Upper lobe of left lung (tissue), 6 donors: ENCODE measurements at regions not wholly inside any gene's neighbourhood (a gene's known extent, or its start where the extent isn't known, plus 50 kb on each side); places are given as distances from the start of the nearest gene placed in this dataset.

ENCODE experiments used
- ATAC-seq, 2 donors: fragments of 200-7000 bp; cut with Tn5 transposase; one replicate each; pipeline ENCODE4 v1.9.1; 2022; ENCODE audit warnings: mild to moderate bottlenecking in 2 of 2, moderate library complexity in 2 of 2; ENCODE audit not compliant: low FRiP score in 2 of 2
- DNase-seq, 2 donors: peaks; one replicate each; pipeline ENCODE4 v3.0.0-alpha.2; 2019 to 2020
- H3K27ac ChIP-seq, 4 donors: fragments of 200-600 bp; sonication (generic); one replicate each; pipeline ENCODE4 v1.5.1; 2016 to 2019
- H3K27me3 ChIP-seq, 4 donors: fragments of 200-600 bp; sonication (generic); one replicate each; pipeline ENCODE4 v1.5.1; 2017 to 2019
- H3K36me3 ChIP-seq, 4 donors: fragments of 200-600 bp; sonication (generic); one replicate each; pipeline ENCODE4 v1.5.1; 2016 to 2019
- H3K4me1 ChIP-seq, 4 donors: fragments of 200-600 bp; sonication (generic); one replicate each; pipeline ENCODE4 v1.5.1; 2018 to 2019
- H3K4me3 ChIP-seq, 4 donors: fragments of 200-600 bp; sonication (generic); one replicate each; pipeline ENCODE4 v1.5.1; 2017 to 2019; ENCODE audit warnings: mild to moderate bottlenecking in 2 of 4, moderate library complexity in 1 of 4
- H3K9me3 ChIP-seq, 4 donors: fragments of 200-600 bp; sonication (generic); one replicate each; pipeline ENCODE4 v1.5.1; 2018 to 2019
- EP300 ChIP-seq, 4 donors: sonication (generic); formaldehyde crosslinking; IDR thresholded peaks; one replicate each; pipeline ENCODE4 v1.5.1; 2017; ENCODE audit warnings: antibody characterized with exemption in 4 of 4, control low read depth in 2 of 4
- POLR2A ChIP-seq, 4 donors: fragments of 450-650 bp; IDR thresholded peaks; one replicate each; pipeline ENCODE4 v1.5.1; 2016 to 2017; ENCODE audit warnings: antibody characterized with exemption in 4 of 4, mild to moderate bottlenecking in 2 of 4
- POLR2AphosphoS5 ChIP-seq, 2 donors: sonication (generic); formaldehyde crosslinking; IDR thresholded peaks; one replicate each; pipeline ENCODE4 v1.5.1; 2017; ENCODE audit warnings: antibody characterized with exemption in 2 of 2
- WGBS, 2 donors: methylation state at CpG; one replicate each; pipeline ENCODE4 v1.1.5; 2017 to 2018; 5-methylcytosine and 5-hydroxymethylcytosine counted together
- TF ChIP-seq, protein P1 (sequence below), 6 experiments: fragments of 450-650 bp in 4 of 6; fragments of 200-600 bp in 2 of 6; sonication (generic) in 2 of 6; IDR thresholded peaks; one replicate each; pipeline ENCODE4 v1.5.1; 2016 to 2019; ENCODE audit warnings: antibody characterized with exemption in 6 of 6
- donor health status: DM: no; HTN: no; CAD: no; lungs with moderate emphysema.
- donor health status: DM: no; HTN: yes; CAD: no; lungs with severe emphysema.

DNA sequence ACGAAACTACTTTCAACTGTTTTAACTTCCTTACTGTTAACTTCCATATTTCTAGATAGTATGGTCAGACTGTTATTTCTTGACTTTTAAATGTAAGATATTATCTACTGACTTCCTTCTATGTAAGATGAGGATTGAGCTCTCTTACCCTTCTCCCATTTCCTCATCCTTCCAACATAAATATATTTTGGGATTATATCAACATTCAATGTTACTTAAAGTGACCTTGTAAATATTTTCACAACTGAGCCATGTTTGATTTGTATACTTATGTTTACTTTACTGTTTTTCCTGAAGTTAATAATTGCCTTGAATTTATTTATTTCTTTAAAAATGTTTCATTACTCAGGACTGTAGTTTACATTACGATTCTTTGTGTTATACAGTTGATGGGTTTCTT is 148.7 kb downstream of the ZIC5 start:
- ATAC-seq (no peak), DNase-seq (no peak)
- Histone ChIP-seq H3K4me3 (no peak overlapping the region), H3K27me3 (no peaks in the 10 kb centered on the region), H3K4me1 (no peaks in the 10 kb centered on the region), H3K27ac (no peak overlapping the region), H3K36me3 (no peaks in the 10 kb centered on the region), H3K9me3 (peaks cover 0 to 7% (median 0%) of the 10 kb centered on the region in 4 donors)
- 70 to 76% methylated on average over 2 of the region's 2 CpGs for WGBS, 2 donors
- TF ChIP-seq POLR2A (IDR thresholded peaks at IDR 0.05) (no peak), POLR2AphosphoS5 (IDR thresholded peaks at IDR 0.05) (no peak), EP300 (IDR thresholded peaks at IDR 0.05) (no peak)
- TF ChIP-seq, protein P1, sequence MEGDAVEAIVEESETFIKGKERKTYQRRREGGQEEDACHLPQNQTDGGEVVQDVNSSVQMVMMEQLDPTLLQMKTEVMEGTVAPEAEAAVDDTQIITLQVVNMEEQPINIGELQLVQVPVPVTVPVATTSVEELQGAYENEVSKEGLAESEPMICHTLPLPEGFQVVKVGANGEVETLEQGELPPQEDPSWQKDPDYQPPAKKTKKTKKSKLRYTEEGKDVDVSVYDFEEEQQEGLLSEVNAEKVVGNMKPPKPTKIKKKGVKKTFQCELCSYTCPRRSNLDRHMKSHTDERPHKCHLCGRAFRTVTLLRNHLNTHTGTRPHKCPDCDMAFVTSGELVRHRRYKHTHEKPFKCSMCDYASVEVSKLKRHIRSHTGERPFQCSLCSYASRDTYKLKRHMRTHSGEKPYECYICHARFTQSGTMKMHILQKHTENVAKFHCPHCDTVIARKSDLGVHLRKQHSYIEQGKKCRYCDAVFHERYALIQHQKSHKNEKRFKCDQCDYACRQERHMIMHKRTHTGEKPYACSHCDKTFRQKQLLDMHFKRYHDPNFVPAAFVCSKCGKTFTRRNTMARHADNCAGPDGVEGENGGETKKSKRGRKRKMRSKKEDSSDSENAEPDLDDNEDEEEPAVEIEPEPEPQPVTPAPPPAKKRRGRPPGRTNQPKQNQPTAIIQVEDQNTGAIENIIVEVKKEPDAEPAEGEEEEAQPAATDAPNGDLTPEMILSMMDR (IDR thresholded peaks at IDR 0.05): no peak

DNA sequence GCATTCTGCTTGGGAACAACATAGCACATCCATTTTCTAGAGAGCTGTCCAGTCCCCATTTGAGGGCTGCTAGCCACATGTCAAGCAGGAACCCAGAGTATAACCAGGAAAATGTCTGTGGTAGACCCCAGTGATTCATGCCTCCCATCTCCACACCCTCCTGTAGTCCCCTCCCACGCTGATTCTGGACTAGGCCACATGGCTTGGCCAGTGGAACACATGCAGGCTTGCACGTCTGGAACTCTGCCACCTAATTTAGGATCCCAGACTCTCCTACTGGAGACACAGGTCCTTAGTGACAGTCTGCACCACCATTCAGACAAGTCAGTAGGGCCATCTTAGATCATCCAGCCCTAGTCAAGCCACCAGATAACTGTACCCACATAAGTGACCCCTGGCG is 149.8 kb downstream of the ZIC5 start:
- TF ChIP-seq, protein P1 (IDR thresholded peaks at IDR 0.05): no peak
- no peak for TF ChIP-seq POLR2A (IDR thresholded peaks at IDR 0.05)
- TF ChIP-seq EP300 (IDR thresholded peaks at IDR 0.05): no peak
- TF ChIP-seq POLR2AphosphoS5 (IDR thresholded peaks at IDR 0.05): no peak
- no peak overlapping the region for H3K27ac ChIP-seq
- H3K4me1 ChIP-seq: no peaks in the 10 kb centered on the region
- no peak overlapping the region for H3K4me3 ChIP-seq
- H3K27me3 ChIP-seq: no peaks in the 10 kb centered on the region
- H3K9me3 ChIP-seq: peaks cover 0 to 7% (median 0%) of the 10 kb centered on the region in 4 donors
- ATAC-seq (no peak), DNase-seq (no peak)
- no peaks in the 10 kb centered on the region for H3K36me3 ChIP-seq
- 95 to 100% methylated on average over 1 to 3 of the region's 3 CpGs for WGBS, 2 donors

DNA sequence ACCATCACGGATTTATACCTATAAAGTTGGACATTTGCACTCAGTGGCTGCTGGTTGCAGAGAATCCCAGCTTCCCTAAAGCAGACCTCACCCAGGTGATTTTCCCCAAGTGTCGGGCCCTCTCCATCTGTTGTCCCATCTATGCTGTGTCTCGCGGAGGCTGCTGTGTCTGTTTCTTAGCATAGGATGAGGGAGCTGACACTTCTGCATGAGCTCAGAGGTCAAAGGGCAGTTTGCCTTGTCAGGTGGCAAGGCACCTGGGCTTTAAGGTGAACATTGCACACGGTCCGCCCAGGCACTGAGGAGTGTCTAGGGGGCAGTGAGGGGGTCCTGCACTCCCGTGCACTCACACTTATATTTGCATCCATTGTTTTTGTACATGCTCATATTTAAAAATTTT is 151.6 kb downstream of the ZIC5 start:
- no peak overlapping the region for H3K4me3 ChIP-seq
- no peaks in the 10 kb centered on the region for H3K27me3 ChIP-seq
- DNase-seq: no peak
- H3K9me3 ChIP-seq: peaks cover 0 to 7% (median 0%) of the 10 kb centered on the region in 4 donors
- TF ChIP-seq, protein P1 (IDR thresholded peaks at IDR 0.05): no peak
- TF ChIP-seq POLR2A (IDR thresholded peaks at IDR 0.05): no peak
- no peak for TF ChIP-seq EP300 (IDR thresholded peaks at IDR 0.05)
- TF ChIP-seq POLR2AphosphoS5 (IDR thresholded peaks at IDR 0.05): no peak
- no peaks in the 10 kb centered on the region for H3K4me1 ChIP-seq
- no peak overlapping the region for H3K27ac ChIP-seq
- ATAC-seq: no peak
- WGBS, 2 donors: 84 to 86% methylated on average over 7 of the region's 7 CpGs
- H3K36me3 ChIP-seq: no peaks in the 10 kb centered on the region

DNA sequence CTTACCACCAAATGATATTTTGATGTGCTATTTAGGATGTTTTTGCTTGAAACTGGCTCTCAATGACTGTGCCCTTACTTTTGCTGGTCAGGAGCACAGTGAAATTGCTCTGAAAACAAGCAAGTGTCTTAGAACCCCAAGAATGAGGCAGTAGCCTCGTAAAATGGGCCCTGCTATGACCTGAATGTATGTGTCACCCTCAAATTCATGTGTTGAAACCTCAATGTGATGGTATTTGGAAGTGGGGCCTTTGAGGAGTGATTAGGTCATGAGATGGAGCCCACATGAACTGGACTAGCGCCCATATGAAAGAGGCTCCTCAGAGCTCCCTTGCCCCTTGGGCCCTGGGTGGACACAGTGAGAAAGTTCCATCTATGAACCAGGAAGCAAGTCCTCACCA is 155.2 kb downstream of the ZIC5 start:
- DNase-seq (no peak), ATAC-seq (no peak)
- no peak for TF ChIP-seq POLR2AphosphoS5 (IDR thresholded peaks at IDR 0.05)
- TF ChIP-seq POLR2A (IDR thresholded peaks at IDR 0.05): no peak
- TF ChIP-seq EP300 (IDR thresholded peaks at IDR 0.05): no peak
- TF ChIP-seq, protein P1 (IDR thresholded peaks at IDR 0.05): no peak
- 88 to 93% methylated on average over 2 of the region's 2 CpGs for WGBS, 2 donors
- H3K27ac ChIP-seq: no peak overlapping the region
- H3K4me3 ChIP-seq: no peak overlapping the region
- no peaks in the 10 kb centered on the region for H3K4me1 ChIP-seq
- H3K27me3 ChIP-seq: no peaks in the 10 kb centered on the region
- H3K9me3 ChIP-seq: no peaks in the 10 kb centered on the region
- no peaks in the 10 kb centered on the region for H3K36me3 ChIP-seq

DNA sequence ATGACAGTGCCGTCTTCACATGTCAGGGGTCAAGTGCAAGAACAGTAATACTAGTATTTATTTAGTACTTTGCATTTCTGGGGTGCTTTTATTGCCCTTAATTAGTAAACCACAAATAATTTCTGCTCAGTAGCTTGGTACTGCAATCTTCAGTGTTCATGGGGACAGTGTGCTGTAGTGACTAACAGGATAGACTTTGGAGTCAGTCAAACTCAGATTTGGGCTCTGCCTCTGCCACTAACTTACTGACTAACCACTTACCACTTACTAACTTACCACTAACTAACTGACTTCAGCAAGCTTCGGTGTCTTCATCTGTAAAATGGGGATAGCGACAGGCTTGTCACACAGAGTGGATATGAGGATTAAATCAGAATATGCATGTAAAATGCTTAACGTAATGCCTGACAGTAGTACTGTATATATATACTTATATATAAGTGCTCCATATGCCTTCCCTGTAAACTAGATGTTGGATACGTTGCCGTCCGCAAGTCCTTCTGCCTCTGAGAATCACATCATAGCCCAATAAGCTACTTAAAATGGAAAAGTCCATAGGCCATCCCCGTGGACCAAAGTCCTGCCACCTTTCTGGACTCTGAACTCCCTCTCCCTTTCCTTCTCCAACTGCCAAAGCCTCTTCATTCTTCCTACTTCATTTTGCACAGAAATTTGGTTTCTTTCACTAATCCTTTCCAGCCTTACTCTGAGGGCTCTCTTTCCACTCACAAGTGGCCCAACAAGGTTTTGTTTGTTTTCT is 158.1 kb downstream of the ZIC5 start:
- Histone ChIP-seq H3K36me3 (no peaks in the 10 kb centered on the region), H3K9me3 (no peaks in the 10 kb centered on the region), H3K27ac (no peak overlapping the region), H3K4me3 (no peak overlapping the region), H3K4me1 (no peaks in the 10 kb centered on the region), H3K27me3 (no peaks in the 10 kb centered on the region)
- 89 to 90% methylated on average over 8 of the region's 8 CpGs for WGBS, 2 donors
- ATAC-seq: no peak
- DNase-seq: no peak
- no peak for TF ChIP-seq EP300 (IDR thresholded peaks at IDR 0.05)
- TF ChIP-seq, protein P1 (IDR thresholded peaks at IDR 0.05): no peak
